GM18861 (cell line): ENCODE measurements at regions not wholly inside any gene's neighbourhood (a gene's known extent, or its start where the extent isn't known, plus 50 kb on each side); places are given as distances from the start of the nearest gene placed in this dataset.

ENCODE experiments used
- ATAC-seq: cut with Tn5 transposase; IDR thresholded peaks from one replicate; pipeline ENCODE4 v1.9.1; 2021; ENCODE audit not compliant: unreplicated experiment

DNA sequence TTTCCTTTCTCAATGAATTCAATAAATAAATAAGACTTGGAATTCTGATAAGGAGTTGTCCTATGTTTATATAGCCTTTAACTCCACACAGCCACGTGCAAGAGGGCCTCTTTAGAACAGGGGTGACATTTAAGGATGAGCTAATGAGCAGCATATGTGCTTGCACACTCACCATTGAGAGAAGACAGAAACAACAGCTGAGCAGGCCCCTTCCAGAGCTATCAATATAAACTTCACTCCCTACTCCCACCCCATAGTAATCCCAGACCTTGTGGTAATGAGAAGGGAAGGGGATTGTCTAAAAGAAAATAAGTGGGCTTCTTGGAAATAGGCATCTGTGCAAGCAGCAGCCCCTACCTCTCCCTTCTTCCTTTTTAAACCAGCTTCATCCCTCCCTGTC, 176.0 kb downstream of the SEC16B start:
- no peak for ATAC-seq

DNA sequence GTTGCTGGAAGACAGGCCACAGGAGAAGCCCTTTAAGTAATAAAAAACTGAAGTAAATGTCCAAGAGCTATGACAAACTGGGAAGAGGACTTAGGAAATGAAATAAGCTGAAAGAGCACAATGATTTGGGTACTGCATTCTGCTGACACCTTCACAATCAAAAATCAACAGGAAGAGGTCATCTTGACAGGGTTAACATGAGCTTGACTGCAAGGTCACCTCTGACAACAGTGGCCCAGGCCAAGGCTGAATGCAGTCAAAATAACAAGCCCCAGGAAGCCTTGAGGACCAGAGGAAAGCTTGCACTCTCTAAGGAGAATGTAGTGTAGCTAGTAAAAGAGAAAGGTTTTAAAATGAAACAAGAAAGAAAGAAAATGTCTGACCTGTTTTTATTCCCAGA, 179.3 kb downstream of the SEC16B start:
- ATAC-seq = no peak

DNA sequence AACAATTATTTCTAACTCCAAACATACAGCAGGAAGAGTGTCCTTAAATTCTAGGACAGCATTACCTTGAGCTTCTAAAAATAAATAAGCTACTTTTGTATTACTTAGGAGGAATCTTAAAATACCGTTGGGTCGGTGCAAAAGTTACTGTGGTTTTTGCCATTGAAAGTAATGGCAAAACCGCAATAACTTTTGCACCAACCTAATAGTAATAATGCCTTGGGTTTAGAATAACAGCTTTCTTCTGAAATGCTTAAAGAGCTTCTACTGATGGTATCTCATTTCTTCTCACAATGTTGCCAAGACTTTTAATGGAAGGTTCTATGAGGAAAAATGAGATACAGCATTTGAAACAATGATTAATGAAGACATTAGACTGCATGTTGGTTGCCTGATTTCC, 179.9 kb downstream of the SEC16B start:
- ATAC-seq = no peak

DNA sequence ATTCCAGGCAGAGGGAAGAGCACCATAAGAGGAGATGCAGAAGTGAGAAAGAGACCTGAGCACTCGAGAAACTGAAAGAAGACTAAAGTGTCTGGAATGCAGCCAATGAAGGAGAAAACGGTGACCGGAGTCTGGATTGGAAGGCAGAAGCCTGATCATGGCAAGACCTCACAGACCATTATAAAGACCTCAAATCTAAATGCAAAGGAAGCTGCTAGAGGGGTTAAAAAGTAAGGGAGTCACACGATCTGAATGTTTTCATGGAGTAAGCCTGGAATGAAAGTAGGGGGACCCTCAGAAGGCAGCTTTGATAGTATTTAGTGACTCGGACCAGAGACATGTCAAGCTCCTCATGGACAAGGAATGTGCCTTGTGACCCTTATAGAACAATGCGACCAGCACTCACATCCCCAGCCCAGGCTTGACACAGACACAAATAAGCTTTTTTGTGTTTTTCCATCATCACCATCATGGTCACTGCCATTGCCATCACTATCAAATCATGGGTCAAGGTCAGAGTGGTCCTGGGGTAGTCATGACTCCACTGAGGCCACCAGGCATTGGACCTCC, 183.6 kb downstream of the SEC16B start:
- no peak for ATAC-seq

DNA sequence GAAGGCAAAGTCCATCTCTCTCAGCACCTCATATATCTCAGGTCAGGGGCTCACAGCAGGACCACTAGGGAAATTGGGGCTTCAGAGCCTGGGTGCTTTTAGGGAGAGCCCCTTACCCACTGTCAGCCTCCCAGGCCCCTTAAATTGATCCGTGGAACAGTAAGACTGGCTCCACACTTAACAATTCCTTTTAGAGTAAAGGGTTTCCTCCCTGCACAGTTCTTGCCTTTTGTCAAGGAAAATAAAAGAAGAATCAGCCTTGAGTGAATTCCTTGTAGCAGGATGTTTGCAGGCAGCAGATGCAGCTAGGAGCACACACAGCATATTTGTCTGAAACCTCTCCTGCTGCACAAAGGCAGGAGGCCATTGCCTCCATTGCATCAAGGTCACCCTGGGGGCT, 184.9 kb downstream of the SEC16B start:
- ATAC-seq = no peak

DNA sequence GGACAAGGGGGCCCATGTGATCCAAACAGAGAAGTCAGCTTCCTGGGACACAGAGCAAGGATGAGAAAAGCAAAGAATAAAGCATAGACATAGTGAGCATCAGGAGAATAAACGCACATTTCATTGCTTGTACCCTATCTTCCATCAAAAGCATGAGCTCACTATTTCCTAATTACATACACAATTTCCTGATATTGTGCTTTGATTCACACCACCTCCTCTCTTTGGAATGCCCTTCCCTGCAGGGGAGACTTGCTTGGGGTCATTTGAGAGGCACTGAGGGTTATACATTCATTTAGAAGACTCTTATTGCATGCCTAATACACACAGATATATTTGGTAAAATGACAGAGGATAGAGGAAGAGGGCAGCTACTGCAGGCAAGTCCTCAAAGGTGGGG, 185.4 kb downstream of the SEC16B start:
- no peak for ATAC-seq

DNA sequence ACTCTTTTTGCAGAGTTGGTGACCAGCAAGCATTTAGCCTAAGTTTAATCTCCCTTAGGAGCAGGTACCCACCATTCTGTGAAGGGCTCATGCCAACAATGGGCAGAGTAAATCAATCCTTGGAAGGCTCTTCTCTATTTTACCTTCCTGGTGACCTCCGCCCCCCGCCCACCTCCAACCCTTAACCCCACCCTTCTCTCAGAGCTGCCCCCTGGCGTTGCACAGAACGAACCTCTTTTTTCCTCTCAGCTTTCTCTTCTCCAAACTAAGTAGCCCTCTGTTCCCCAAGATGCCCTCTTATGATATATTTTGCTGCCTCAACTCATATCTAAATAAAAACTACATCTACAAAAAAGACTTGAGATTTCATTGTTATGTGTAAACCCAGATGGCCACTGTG, 186.8 kb downstream of the SEC16B start:
- ATAC-seq = no peak

DNA sequence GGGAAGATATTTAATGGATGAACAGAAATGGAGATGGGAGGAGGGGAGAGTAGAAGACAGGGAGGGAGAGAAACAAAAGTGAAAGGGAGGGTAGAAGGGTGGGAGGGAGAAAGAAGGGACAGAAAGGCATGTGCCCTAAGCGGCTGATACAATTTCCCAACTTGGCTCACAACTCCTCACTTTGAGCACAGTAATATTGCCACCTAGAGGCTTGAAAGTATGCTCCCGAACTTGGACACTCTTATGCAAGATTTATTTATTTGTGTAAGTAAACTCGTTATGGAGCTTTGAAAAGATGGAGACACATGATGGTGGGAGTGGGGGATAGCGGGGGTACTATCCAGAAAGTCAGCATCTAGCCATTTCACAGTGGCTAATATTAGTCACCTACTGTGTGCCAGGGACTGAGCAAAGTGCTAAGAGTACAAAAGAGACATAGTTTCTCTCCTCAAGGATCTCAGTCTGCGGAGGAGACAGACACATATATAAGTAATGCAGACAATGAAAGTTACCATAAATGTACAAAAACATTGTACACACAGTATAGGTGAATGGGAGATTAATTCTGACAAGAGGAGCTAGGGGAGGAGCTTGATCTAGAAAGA, 189.7 kb downstream of the SEC16B start:
- peak; percentile 81 for ATAC-seq

DNA sequence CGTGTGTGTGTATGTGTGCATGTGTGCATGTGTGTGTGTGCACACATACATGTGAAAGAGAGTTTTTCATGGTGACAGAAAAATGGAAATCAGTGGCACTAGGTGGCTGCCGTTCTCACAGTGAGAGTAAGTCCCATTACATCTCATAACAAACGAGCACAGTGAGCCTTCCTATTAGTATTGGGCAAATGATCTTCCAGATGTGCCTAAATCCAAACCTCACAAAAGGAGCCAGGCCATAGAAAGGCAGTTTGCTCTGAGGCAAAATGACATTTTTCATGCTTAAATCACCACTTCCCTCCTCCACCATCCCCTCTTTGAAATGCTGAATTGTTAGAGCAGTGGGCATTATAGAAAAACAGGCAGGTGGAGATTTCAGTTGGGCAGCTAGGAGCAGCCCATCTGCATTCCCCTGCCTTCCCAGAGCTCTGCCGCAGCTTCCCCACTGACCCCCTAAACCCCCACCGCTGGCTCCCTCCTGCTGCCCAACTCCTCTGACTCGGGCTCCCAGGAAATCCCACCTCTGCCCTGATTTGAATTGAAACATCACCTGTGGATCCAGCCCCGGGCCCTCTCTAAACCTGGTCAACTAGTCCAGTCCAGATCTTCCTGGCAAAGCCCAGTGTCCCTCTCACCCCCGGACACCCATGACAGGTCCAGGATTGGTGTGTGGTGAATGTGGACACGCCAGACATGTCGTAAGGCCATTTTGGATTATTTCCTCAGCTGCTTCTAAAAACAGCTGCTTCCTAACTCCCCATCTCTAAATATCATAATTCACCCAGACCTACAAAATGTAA, 190.5 kb downstream of the SEC16B start:
- no peak for ATAC-seq

DNA sequence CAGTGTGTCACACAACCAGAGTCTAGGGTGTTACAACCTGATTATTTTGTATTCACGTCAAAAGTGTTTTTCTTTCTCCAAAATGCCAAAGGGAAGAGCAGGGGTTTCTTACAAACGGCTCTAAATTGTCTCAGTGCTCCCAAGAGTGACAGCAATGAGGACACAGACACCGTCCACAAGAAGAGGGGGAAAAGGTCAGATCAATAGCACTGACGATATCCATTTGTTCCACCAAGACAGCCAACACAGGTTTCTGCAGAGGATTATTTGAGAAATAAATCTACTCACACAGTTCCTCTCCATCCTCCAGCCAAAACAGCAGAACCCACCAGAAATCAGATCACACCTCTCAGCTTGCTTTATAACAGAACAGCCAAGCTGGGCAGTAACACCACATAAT, 193.9 kb downstream of the SEC16B start:
- no peak for ATAC-seq

DNA sequence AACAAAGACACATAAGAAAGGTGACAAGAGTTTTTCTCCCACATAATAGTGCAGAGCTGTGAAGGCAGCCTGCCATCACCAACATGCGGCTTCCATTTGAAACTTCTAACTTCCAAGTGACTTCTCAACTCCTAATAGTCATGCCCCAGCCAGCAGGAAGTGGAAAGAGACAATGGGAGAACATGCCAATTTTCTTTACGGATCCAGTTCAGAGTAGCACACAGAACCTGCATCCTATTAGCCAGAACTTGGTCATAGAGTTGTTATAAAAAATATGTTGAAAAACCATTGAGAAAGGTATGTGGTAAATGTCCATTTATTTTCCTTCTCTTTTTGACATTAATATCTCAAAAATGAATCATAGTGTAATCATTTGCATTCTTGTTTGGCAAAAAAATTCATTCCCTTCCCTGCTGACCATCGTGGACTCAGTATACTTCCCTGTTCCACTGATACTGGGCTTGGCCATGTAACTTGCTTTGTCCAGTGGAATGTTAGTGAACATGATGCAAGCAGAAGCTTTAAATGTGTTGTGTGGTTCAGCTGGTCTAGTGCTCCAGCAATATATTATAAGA, 197.4 kb downstream of the SEC16B start:
- ATAC-seq = no peak

DNA sequence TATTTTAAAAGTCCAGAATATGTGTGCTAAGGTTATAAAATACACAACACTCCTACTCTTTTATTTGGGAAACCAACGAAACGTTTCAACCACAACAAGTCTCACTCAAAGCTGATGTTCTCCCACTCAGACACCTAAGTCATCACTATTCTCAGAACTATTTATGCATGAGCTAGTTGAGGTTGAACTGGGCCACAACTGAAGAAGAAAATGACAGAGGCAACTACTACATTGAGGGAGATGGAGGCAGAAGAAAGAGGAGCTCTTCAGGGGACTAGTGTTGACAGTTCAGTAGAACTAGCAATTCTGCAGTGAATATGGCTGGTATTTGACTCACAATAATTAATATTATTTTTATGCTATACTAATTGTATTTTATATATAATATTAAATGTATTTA, 198.2 kb downstream of the SEC16B start:
- ATAC-seq = no peak

DNA sequence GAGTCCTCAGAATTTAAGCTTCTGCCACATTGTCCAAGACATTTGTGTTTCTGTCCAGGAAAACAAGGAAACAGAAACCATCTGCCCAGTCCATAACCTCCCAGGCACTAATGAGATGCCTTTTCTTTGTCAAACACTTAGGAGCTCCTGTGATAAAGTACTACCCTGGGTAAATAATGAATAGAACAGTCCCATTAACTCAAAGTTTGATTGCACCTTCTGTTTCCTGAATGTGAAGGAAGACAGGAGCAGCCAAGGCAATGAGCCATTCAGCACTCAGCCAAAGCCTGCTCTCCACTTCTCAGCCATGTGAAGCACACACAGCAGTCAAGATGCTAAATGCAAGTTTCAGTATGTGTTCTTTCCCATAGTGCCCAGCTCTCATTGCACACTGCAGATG, 199.8 kb downstream of the SEC16B start:
- no peak for ATAC-seq

DNA sequence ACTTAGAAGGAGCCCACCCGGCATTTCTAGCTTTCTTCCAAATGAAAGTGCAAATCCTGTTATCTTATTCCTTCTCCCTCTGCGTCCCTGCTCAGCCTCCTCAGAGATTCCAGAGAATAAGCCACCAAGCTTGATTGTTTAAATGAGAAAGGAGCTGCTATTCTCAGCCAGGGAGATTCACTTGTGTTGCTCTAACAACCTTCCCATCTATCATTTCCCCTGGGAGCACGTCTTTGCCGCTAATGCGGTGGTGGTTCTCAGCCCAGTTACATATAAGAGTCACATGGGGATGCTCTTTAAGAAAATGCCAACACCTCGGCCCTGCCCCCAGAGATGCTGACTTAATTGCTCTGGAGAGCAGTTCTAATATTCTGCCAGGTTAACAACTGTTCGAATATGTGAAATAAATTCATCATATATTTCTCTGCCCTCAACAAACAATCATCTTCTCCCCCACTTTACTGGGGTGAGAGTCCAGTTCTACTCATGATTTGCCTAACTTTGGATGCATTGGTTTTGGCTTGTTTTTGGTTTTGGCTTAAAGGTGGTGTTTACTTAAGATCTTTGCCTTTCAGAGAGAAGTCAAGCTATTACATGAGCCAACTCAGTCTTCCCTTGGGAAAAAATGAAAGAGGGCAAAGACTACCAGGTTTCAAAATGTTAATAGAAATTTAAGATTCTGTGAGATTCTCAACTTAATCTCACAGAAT, 213.9 kb downstream of the SEC16B start:
- ATAC-seq = no peak

DNA sequence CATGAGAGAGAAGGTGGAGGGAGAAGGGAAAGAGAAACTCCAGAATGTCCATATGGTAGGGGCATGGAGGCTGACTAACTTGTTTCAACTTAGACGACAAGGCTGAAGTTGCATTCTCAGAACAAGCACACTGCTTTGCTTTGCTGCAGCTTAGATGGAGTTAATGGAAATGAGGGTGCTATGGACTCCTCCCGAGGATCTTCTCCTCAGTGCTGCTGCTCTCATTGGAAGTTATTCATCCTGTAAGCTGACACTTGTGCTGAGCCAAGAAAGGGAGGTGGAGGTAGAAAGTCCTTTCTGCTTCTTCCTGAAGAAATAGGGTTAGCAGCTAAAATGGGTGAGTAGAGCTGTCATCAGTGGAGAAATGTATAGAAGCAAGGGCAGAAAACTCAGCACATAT, 215.3 kb downstream of the SEC16B start:
- no peak for ATAC-seq

DNA sequence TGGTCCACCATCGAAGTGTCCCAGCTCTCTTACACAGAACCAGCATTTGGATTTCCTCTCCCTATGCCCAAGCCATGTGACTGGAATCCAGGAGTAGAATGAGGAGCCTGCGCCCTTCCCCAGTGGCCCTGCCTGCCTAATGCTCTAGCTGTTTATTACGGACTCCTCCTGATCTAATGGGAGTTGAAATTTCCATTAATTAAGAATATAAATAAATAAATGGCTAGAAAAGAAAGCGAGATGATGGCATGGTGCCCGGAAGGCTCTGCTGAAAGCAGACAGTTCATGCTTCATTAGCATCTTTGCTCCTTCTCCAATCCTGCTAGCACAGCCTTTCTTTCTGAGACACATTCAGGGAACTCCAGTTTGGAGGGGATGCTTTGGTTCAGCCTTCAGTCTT, 216.2 kb downstream of the SEC16B start:
- no peak for ATAC-seq

DNA sequence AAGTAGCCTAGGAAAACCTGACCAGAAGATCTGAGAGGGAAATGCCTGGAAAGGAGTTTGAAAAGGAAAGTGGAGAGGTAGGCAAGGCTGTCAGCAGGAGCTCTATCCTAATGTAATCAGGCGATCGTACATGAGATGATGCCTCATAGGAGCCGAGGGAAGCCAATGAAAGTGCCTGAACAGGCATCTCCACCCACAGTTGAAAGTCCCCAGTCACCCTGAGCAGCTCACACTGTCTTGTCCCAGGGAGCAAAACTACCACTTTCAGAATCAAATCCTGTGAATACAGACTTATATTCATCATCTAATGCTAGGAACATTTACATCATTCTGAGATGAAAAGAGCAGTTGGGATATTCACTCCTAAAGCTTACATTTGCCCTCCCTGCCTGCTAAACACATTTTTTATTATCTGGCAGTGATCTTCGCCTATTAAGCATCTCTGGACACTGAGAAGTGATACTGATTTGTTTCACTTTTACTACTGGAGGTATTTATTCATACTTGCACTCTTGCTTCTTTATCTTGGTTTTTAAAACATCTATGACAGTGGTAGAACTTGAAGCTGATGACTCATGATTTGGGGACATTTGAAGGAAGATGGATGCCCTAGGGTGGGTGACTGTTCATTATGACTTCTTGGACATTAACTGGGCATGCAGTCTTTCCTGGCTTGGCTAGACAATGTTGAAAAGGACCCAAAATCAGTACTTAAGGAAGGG, 221.6 kb downstream of the SEC16B start:
- no peak for ATAC-seq

DNA sequence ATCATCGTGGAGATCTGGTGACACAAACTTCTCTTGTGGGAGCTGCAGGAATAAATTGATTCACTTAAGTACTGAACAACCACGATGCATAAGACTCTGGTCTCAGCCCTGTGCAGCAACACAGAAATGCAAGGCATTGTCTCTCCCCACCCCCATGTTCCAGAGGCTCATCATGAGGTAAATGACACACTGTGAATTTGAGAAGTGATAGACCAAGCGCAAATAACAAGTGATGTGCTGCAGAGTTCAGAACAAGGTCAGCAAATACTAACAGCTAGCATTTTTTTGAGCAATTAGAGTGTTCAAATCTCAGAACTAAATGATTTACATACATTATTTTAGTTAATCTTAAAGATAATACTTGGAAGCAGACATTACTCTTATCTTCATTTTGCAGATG, 223.7 kb downstream of the SEC16B start:
- ATAC-seq = no peak

DNA sequence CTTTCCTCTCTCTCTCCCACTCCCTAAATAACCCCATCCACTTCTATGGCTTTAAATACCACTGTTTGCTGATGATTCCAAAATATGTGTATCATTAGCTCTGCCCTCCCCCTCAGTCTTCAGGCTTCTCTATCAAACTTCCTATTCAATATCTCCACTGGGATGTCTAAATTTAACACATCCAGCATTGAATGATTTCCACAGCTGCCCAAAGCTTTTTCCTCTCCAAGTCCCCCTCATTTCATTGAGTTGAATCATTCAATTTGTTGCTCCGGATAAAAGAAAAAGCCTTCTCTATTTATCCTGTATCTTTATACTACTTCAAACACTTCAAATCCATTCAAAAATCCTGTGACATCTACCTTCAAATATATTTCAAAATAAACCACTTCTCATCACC, 225.0 kb downstream of the SEC16B start:
- ATAC-seq = no peak

DNA sequence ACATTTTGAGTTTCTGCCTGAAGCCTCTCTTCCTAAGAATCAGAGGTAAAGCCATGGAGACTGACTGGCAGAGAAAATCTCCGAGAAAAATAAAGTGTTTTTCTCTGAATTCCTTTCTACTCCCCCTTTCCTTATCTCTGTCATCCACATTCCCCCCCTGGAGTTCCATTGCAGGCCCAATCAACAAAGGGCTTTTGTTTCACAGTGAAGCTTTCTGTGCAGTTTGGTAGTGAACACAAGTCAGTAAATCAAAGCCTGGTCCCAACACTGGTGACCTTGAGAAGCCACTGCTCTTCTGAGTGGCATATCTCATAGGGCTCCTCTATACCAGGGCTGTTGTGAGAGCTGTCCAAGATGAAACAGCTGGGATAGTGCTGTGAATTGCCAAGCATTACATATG, 228.4 kb downstream of the SEC16B start:
- no peak for ATAC-seq

DNA sequence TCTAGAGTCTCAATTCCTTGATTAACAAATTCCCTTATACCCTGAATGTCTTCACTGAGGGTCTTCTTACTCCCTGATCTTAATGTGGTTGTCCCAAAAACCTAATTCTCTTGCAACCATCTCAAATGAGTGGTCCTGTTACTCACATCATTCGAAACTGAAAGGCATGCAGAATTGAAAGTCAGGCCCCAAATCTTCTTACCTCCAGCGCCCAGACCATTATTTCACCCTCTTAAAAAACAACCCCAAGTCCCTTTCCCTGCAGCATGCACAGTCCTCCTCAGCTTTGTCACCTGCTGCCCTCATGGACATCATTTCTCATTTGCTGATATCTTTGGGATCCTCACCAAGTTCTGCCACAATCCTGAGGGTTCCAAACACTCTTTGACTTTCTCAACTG, 230.1 kb downstream of the SEC16B start:
- ATAC-seq = no peak
